GM18868 (cell line): ENCODE measurements at regions not wholly inside any gene's neighbourhood (a gene's known extent, or its start where the extent isn't known, plus 50 kb on each side); places are given as distances from the start of the nearest gene placed in this dataset.
"Not testable (repeated sequence)": the region's sequence is repeated elsewhere in the genome, so short reads cannot be mapped to it uniquely, and the experiment has no call there.

Experiments used
- ATAC-seq: cut with Tn5 transposase; IDR thresholded peaks from one replicate; pipeline ENCODE4 v1.9.1; 2021; ENCODE audit warnings: mild to moderate bottlenecking, moderate library complexity; ENCODE audit not compliant: unreplicated experiment

DNA sequence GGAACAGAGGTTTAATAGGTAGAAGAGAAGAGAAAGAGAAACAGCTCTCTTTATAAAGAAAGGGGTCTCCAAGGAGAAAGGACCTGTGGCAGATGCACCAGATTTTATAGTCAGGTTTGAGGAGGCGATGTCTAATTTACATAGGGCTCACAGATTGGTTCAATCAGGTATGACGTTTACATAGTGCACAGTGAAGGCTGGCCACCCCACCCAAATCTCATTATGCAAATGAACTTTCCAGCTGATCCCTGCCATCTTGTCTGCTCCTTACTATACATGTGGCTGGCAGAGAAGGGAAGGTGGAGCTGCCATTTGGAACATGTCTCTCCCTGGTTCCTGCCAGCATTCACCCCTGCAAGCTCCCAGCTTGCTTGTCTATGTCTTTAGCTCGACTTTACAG, 557.8 kb downstream of the SUCLG1 start:
- ATAC-seq, result no peak

DNA sequence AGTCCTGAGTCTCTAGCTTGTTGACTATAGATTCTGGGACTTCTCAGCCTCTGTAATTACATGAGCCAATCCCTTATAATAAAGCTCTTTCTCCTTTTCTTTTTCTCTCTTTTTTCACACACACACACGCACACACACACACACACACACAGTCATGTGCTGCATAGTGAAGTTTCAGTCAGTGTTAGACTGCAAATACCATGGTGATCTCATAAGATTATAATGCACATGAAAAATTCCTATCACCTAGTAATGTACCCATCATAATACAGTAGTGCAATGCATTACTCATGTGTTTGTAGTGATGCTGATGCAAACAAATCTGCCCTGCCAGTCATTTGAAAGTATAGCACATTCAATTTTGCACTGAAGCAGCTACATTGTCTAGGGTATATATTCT, 558.2 kb downstream of the SUCLG1 start:
- no peak for ATAC-seq

DNA sequence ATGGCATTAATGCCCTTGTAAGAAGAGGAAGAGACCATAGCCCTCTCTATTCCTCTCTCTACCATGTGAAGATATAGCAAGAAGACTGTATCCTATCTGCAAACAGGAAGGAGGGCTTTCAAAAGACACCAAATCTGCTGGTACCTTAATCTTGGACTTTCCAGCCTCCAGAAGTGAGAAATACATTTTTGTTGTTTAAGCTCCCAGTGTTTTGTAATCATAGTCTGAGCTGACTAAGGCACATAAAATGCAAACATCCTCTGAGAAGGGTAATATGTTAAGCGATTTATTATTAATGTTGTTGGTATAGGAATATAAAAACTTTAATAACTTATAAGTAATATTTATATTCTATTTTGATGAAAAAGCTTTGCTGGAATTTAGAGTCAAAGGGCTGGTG, 559.8 kb downstream of the SUCLG1 start:
- ATAC-seq, result no peak

DNA sequence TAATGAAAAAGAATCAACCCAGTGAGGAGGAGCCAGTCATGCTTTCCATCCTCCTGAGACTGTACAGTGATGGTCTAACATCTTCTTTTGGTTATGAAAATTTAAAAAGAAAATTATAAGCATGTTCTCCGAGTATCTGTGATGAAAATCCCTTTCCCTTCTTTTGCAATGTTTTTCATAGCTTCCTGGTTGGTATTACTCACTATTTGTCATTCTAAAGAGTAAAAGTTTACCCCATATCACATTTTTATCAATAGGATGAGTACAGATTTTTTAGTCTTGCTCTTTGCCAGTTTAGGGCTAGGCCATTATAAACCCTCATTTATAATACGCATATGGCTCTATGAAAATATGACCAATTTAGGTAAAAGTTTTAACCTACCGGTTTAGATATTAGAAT, 564.1 kb downstream of the SUCLG1 start:
- no peak for ATAC-seq

DNA sequence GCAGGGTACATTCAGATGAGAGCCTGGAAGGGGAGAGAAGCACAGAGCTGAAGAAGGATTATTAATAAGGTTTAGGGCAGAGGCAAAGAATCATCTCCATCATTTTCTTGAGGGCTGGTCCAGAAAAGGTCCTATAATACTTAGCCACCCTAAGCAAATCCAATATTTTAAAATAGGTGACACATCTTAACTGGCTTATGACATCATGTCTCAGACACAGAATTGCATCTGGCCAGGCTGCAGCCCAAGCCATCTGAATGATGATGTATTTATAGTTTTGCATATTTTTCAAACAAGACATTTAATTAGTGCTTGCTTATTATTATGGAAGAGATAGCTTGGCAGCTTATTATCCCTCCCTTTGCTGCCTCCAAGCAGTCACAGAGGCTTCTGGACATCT, 571.3 kb downstream of the SUCLG1 start:
- no peak for ATAC-seq

DNA sequence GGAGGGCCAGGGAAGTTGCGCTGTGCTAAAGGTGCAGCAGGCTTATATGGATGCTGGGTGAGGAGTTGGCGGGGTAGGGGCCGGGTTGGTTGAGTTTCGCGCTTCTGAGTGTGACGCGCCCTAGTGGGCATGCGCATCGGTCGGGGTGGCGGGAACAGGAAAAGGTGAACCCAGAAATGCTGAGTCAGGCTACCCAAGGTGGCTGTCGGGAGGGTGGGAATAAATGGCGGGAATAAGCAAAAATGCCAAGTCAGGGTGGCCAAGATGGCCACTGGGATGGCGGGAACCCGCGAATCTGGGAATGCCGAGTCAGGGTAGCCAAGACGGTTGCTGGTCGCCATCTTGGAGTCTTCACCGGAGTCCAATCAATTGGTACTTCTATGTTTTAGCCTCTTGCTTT, 580.0 kb downstream of the SUCLG1 start:
- no peak for ATAC-seq

DNA sequence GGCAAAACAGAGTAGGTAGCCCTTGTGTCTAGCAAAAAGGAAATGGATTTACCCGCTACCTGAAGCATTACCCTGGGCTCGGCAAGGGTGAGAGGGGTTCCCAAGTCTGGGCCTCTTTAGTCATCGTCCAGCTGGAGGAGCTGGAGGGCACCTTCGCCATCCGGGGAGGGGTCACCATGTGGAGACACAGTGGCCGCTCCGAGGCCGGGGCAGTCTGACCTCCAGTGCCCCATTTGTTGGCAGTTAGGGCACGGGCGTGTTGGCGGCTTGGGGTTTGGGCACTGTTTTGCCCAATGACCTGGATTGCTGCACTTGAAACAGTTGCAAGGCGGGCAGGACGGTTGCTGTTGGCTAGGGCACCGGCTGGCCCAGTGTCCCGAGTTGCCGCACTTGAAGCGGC, 581.8 kb downstream of the SUCLG1 start:
- not testable (repeated sequence) for ATAC-seq

DNA sequence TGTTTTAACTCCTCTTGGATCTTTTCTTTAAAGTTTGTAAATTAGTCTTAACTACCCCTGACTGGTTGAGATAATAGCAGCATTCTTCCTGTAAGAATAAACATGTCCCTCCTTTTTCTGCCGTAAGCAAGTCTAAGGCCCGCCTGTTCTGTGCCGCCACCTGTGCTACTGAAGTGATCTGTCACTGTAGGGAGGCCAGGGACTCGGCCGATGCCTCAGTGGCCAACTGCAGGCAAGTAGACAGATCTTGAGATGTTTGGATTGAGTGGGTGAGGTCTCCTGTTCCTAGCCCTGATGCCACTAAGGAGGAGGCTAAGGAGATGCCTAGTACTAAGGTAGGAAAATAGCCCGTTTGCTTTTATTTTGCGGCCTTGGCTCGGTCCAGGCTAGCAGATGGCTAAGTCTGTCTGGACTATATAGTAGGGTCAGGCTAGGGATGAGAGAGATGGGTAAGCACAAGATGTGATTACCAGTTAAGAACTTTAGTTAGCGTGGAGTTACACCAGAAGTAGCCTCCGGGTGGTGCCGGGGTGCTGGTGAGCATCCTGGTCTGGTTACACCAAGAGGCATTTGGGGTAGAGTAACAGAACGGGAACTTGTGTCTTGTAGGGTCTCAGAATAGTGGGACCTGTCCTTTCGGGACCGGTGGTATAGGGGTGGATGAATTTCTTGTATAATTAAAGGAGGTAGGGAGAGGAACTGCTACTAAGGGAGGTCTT, 584.2 kb downstream of the SUCLG1 start:
- ATAC-seq, result no peak

DNA sequence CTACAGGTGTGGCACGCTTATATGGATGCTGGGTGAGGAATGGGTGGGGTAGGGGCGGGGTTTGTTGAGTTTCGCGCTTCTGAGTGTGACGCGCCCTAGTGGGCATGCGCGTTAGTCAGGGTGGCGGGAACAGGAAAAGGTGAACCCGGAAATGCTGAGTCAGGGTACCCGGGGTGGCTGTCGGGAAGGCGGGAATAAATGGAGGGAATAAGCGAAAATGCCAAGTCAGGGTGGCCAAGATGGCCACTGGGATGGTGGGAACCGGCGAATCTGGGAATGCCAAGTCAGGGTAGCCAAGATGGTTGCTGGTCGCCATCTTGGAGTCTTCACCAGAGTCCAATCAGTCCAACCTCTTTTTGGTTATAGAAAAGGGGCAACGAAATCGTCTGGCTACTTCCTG, 585.0 kb downstream of the SUCLG1 start:
- no peak for ATAC-seq

DNA sequence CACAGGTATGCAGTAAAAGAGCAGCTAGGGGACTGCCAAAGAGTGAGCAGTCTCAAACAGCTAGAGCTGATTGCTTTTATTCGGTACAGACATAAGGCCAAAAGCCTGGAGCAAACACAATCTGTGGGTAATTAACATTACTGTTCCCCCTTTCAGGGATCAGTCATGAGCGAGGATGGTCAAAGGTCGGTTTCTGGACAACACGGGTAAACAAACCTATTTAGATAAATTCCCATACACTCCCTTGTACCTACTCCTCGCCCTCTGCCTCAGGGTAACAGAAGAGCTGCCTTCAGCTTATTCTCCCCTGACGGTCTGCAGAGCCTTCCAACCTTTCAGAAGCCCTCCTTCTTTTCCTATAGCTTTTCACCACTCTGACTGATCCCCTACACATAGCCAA, 586.0 kb downstream of the SUCLG1 start:
- ATAC-seq, result no peak

DNA sequence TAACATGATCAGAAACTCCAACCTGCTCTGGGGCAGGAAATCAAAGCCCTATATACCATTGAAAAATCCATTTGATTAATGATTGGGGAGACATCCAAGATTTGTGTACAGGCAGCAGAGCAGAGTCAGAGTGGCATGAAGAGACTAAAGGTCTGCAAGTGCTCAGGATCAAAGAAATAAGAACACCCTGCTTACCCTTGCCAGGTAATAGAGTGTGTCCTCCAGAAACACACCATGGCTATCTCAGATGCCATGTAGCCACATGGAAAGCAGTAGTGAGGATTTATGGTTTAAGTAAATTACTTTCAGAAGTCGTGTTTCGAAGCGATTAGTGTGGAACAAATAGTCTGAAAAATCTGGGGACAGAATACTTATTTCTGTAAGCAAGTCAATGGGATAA, 592.9 kb downstream of the SUCLG1 start:
- ATAC-seq, result no peak

DNA sequence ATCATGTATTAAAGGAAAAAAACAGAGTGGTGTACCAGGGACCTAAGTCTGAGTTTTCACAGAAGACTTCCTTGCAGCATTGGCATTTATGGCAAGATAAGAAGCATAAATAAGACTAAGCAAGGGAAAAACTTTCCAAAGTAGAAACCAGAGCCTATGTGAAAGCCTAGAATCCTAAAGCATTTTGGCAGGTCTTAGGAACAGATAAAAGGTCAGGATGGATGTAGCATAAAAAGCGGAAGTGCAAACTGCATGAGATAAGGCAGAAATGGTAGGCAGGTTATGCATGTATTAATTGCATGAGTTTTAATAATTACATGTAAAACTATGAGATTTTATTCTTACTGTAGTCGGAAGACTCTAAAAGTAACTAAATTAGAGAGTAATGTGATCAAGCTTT, 596.5 kb downstream of the SUCLG1 start:
- ATAC-seq, result no peak

DNA sequence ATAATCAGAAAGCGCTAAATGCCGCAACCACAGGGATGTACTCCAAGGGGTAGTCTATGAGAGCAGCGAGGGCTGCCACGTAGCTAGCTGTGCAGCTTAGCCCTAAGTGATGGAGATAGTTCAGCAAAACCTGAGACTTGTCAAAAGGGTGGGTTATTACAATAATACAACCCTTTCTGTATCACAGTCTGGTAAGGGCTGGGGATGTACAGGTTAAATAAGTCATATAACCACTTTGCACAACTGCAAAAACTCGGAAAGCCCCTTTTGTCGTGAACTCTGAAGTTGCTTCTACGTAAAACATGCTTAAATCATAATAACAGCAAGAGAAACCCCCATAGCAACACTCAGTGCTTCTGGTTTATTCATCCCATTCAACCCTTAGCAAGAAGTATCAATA, 598.8 kb downstream of the SUCLG1 start:
- peak; percentile 71 for ATAC-seq

DNA sequence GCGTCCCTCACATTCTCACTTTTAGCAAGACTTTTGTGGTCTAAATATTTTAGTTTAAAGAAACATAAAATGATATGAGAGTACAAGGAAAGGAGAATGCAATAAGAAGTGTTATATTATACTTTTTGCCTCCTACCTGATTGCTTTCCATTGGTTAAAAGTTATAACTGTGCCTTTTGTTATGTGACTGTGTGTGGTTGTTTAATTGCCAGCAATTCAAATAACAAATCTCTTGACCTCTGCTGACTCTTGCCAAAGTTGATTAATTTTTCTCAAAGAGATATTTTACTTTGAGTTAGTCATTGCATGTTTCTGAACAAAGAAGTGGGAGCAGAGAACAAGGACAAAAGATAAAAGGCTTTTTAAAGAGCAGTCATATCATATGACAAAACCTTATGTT, 599.5 kb downstream of the SUCLG1 start:
- no peak for ATAC-seq

DNA sequence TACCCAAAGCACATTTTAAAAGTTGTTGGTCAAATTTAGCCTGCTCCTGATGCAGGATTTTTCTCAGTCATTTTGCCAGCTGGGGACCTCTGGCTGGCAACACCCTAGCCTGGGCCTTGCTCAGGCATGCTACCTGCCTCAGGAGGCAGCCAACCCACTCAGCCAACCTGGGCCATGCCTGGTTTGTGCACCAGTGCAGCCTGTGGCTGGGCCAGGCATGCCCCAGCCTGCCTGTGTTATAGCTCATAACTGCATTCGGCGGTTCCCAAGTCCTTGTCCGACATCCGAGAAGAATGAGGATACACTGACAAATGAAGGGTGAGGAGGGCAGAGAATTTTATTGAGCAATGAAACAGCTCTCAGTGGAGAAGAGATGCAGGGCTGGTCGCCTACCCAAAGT, 608.0 kb downstream of the SUCLG1 start:
- no peak for ATAC-seq

DNA sequence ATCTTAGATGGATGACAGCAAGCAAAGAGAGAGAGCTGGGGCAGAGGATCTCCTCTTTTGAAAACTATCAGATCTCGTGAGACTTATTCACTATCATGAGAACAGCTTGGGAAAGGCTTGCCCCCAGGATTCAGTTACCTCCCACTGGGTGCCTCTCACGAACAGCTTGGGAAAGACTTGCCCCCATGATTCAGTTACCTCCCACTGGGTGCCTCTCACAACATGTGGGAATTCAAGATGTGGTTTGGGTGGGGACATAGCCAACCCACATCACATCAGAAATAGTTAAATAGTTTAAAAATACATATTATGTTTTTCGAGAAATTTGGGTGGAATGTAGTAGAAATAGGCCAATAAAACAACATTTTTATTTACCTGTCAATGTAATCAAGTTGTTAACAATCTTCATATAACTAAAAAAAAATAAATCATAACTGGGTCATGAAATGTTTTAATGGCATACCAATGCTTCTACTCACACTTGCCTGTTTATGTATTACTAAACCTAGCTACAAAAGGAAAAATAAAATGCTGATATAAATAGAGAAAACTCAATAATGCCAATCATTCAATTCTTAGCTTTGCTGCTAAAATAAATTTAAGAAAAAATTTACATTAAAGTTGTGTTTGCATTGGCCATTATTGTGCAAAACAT, 608.9 kb downstream of the SUCLG1 start:
- ATAC-seq, result no peak

DNA sequence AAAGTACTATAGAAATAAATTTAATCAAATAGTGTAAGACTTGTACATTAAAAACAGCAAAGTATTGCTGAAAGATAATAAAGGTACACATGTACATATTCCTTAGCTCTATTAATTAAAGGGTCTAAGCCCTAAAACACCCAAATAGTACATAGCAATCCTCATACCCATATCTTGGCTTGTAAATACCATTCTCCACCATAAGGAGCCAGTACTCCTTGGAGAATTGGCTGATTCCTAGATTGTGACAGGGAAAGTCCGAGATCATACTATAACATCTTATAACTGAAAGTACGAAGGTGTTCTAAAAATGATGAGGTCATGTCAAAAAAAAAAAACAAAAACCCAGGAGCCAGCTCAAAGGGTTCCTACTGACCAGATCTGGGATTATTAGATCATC, 614.6 kb downstream of the SUCLG1 start:
- ATAC-seq, result no peak

DNA sequence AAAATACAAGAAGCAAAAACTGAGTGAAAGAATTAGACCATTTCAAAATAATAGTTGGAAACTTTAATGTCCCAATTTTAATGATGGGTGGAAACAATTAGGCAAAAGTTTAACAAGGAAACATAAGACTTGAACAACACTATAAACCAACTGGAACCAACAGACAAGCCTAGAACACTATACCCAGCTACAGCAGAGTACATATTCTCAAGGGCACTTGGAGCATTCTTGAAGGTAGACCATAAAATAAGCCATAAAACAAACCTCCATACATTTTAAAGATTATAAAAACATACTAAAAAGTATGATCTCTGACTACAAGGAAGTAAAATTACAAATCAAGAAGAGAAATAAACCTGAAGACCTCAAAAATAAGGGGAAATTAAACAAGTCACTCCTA, 616.7 kb downstream of the SUCLG1 start:
- no peak for ATAC-seq

DNA sequence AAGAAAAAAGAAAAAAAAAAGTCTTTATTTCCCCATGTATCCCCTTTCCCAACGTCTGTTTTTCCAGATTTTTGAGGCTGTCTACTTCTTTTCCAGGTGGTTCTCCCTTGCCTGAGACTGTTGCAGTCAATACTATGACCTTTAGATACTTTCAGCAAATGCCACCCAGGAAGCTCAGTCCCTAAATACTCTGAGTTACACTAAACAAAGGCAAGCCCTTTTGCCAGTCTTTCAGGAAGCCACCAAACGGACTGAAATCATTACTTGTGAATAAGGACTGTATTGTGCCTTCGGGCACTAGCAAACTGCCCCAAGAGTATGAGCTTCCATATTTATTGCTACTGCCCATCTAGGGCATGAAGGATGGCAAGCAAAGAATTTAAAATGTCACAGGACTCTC, 621.3 kb downstream of the SUCLG1 start:
- ATAC-seq, result no peak

DNA sequence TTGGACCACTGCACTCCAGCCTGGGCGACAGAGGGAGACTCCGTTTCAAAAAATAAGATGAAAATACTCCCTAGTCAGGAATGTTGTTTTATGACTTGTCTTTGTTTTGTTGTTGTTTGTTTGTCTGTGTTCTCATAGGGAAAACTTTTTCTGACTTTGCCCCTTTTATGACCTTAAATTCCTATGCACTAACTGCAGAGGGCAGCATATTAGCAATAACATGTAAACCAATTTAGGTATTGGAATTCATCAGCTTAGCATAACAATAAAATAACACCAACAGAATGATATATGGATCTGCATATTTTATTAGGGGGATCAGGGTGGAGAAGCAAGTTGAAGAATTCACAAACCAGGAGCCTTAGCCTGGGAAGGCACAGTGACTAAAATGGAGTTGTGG, 631.5 kb downstream of the SUCLG1 start:
- ATAC-seq, result no peak

DNA sequence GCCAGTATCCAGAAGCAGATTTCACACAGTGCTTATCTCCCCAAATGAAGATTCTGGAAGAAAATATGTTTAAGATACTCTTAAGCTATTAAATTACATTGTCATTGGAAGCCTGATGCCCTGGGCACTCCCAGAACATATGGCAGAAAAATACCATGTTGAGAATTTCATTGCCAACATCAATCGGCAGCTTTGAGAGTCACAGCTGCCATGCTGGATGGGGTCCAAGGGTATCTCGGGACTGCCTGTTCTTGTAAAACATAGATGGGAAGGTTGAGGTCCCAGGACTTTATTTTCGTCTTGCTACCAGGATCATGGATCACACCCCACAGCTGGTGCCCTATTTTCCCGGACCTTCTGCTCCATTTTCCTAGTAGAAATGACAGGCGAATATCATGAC, 632.5 kb downstream of the SUCLG1 start:
- ATAC-seq, result no peak

DNA sequence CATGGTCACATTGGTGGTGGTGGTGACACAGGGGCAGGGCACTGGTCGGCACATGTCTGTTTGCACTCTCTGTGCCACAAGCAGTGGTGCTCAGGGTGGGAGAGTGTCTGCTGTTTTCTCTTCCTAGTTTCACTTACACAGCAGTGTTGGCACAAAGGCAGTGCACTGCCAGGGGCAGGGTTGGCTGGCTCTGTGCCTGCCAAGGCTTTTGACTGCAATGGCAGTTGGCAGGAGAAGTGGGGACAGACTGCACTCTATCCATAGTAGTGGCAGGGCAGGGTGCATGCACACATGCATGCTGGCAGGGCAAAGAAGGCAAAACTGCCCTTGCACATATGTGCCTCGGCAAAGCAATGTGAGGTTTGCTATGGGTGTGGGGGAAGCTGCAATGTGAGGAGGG, 635.9 kb downstream of the SUCLG1 start:
- no peak for ATAC-seq

DNA sequence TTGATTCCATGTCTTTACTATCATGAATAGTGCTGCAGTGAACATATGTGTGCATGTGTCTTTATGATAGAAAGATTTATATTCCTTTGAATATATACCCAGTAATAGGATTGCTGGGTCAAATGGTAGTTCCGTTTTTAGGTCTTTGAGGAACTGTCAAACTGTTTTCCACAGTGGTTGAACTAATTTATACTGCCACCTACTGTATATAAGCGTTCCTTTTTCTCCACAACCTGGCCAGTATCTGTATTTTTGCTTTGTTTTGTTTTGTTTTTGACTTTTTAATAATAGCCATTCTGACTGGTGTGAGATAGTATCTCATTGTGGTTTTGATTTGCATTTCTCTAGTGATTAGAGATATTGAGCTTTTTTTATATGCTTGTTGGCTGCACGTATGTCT, 641.6 kb downstream of the SUCLG1 start:
- peak; percentile 53 for ATAC-seq
